Stimulated activated naive CD4-positive, alpha-beta T cell (primary cell): ENCODE measurements at regions not wholly inside any gene's neighbourhood (a gene's known extent, or its start where the extent isn't known, plus 50 kb on each side); places are given as distances from the start of the nearest gene placed in this dataset.

Source experiments
- DNase-seq, 6 experiments: peaks; one replicate each; lab custom pipeline; 2025; lab: John Stamatoyannopoulos, UW

DNA sequence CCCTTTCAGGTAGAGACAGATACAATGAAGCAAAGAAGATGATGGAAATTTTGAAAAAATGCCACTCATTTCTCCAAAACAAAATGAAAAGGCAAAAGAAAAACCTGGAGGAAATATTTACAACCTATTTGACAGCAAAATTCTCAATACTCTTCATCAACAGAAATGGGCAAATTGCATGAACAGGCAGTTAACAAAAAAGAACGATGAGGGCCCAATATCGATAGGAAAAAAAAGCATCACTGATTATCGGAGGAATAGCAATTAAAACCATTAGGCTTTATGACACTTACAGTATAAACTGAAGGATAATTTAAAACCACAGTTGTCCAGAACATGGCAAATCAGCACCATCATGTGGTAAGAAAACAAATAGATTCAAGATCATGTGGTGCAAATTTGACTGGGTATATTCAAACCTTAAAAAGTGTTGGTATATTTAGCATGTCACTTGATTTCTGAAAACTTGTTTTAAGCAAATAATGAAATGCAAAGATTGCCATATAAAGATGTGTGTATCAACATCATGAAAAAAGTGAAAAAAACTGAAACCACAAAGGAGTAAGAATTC is 222.9 kb downstream of the BRD1 start:
- no peak for DNase-seq

DNA sequence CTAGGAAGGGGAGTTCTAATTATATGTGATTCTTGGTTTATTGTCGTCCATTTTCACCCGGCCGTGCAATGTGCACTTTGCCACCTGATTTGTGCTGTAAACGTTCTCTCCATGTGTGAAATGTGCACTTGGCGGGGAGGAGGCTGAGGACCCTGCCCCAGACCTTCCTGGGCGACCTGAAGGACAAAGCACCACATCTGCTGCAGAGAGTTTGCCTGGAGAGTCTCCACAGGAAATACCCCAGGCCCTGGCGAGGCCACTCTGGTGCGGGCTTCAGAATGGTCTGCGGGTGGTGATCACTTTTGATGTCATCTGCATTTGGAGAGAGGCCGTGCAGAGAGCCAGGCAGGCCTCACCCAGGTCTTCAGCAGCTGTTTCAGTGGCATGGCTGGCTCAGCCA is 224.7 kb downstream of the BRD1 start:
- no peak for DNase-seq

DNA sequence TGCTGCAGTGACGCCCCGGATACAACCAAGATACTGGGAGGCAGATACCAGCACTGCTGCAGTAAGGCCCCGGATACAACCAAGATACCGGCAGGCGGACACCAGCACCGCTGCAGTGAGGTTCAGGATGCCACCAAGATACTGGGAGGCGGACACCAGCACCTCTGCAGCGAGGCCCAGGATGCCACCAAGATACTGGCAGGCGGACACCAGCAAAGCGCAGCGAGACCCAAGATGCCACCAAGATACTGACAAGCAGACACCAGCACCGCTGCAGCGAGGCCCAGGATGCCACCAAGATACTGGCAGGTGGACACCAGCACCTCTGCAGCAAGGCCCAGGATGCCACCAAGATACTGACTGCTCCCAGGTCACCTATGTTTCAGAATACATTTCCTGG is 225.2 kb downstream of the BRD1 start:
- DNase-seq = no peak

DNA sequence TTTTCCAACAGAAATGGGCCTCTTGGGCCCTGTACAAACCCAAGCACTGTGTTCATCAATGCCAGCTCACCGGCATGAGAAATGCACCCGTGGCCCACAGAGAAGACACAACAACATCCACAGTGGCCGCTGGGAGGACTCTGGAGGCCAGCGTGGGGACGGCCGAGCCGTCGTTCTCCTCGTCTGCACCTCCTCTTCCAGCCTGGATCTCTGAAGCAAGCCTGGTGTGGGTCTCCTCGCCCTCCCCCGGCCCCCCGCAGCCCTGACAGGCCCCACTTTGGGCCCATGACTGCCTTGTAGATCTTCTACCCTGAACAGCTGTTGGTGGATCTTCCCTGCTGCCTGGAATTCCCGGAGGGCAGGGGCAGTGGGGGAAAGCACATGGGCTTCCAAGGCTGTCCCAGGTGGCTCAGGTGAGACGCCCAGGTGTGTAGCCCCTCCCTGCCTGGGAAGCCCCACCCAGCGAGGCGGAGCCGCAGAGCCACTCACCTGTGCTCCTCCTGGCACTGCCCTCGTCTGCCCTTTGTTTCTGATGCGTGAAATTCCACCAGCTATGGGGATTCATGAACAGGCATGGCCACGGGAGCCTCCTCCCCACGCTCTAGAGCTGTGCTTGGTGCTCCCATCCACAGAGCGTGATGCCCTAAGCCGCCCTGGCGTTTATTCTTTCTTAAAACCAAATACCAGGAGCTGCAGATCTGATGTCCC is 225.9 kb downstream of the BRD1 start:
- no peak for DNase-seq

DNA sequence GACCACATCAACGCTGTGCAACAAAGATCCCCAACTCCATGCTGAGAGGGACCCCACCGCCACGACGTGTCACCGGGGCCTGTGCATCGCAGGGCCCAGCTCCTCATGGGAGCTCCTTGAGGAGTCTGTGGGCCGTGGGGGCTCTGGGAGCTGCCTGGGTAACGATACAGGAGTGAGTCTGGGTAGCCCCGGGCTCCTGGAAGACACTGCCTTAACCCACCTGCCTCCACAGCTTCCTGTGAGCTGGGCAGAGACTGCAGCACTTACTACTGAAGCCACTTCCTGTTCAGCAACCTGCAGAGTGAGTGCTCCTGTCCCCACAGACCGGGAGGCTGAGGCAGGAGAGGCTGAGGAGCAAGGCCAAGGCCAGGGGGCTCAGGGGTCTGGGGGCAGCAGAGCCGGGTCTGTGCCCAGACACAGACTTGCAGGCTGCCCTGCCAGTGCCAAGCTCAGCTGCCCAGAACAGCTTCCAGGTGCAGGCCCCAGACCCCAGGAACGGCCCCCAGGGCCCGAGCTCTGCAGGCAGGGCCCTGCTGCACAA is 226.7 kb downstream of the BRD1 start:
- peak in 1 of 6 experiments; percentile 13 for DNase-seq

DNA sequence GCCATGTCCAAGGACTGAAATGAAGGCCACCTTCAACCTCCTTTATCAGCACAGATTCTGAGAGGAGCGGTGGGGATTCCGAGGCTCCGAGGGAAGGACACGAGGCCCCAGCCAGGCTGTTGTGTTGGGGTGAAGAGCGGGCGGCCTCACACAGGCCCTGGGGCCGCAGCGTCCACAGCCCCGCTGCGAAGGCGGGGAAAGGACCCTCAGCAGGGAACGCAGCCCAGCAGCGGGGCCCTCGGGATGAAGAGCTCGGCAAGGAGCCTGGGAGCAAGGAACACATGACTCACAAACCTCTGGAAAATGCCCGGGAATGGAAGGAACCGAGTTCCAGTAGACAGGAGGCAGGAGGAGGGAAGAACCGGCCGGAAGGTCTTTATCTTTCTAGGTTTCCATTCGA is 227.2 kb downstream of the BRD1 start:
- no peak for DNase-seq

DNA sequence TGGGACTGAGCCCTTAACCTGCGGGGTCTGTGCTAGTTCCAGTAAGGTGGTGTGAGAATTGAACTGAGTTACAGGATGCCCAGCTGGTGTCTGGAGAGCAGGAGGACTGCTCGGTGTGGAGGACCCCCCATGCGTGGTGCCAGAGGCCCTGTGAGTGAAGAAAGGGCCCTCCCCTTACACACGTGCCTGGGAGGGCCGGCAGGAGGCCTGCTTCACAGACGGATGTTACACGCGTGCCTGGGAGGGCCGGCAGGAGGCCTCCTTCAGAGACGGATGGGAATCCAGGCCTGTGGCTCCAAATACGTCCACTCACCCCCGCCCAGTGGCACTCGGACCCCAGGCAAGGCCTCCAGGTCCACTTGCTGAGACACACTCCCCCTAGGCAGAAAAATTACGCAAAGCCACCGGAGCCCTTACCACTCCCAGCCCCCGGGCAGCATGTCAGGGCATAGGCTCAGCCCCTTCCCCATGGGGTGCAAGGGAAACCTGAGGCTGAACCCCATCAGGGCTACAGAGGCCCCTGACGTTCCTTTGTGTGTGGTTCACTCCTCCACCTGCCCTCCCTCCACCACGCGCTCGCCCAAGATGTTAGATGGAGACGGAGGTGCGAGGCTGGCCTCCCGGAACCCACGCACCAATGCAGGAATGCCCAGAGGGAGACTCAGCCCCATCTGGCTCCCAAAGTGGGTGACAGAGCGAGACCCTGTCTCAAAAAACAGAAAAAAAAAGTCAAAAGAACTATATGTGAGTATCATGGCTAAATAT is 227.8 kb downstream of the BRD1 start:
- no peak for DNase-seq

DNA sequence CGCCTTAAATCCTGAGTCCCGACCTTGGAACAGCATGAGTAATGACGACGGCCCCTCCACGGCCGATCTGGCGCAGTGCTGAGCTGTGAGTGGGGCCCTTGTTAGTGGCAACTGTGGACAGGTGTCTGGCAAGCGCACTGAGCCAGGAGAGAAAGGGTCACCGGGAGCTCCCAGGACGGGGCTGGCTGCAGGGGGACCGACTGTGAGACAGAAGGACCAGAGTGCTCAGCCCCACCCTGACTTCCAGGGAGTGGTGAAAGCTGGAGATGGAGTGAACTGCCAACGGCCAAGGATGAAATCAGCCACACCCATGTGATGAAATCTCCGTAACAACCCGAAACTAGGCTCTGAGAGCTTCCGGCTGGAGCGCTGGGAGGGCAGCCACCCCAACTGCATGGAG is 228.6 kb downstream of the BRD1 start:
- no peak for DNase-seq

DNA sequence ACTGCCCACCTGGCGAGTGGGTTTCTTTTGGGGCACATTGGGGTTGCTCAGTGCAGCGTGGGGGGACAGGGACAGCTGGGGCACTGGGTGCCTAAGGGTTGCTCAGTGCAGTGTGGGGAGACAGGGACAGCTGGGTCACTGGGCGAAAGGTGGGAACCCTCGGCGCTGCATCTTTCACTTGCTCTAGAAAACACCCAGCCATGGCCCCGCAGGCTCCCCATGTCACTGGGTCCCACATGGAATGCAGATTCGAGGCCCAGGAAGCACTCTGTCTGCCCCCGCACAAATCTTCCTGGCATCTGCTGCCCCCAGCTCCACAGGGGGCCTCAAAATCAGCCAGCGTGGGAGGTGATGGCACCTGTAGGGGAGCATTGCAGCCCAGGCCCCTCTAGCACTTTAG is 229.3 kb downstream of the BRD1 start:
- no peak for DNase-seq

DNA sequence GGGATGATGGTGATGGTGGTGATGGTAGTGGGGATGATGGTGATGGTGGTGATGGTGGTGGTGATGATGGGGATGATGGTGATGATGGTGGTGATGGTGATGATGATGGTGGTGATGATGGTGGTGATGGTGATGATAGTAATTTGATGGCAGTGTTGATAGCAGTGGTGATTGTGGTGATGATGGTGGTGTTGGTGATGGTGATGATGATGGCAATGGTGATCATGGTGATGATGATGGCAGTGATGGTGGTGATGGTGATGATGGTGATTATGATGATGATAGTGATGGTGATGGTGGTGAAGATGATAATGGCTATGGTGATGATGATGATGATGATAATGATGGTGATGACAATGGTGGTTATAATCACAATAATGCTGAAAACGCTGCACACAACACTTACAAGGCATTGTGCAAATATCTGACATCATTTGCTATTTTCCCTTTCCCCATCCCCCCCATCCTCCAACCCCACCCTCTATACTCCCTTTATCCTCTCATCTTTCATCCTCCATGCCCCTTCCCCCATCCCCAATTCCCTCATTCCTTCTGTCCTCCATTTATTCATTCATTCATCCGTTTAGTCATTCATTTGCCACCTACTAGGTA is 230.1 kb downstream of the BRD1 start:
- no peak for DNase-seq

DNA sequence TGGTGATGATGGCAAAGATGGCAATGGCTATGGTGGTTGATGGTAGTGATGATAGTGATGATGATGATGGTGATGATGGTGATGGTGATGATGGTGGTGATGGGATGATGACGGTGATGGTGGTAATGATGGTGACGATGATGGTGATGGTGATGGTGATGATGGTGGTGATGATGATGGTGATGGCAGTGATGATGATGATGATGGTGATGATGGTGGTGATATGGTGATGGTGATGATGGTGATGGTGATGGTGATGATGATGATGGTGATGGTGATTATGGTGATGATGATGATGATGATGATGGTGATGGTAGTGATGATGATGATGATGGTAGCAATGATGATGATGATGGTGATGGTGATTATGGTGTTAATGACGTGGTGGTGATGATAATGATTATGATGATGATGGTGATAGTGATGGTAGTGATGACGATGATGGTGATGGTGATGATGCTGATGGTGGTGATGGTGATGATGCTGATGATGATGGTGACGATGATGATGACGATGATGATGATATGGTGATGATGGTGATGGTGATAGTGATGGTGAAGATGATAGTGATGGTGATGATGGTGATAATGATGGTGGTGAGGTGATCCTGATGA is 232.1 kb downstream of the BRD1 start:
- DNase-seq = no peak

DNA sequence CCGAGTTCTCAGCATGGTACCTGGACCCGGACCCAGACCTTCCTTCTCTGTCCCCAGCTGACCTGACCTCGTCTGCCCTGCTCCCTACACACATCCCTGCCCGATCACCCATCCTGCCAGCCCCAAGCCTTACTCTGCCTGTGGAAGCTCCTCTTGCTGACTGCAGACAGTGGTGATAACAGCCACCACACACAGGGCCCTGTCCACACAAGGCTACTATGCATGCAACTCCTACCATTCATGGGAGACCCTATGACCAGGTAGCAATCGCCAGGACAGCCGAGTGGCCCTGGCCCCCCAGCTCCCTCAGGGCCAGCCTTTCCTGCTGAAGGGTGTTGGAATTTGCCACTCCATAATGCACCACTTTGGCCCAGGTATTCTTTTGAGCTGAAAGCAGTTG is 233.6 kb downstream of the BRD1 start:
- DNase-seq = no peak

DNA sequence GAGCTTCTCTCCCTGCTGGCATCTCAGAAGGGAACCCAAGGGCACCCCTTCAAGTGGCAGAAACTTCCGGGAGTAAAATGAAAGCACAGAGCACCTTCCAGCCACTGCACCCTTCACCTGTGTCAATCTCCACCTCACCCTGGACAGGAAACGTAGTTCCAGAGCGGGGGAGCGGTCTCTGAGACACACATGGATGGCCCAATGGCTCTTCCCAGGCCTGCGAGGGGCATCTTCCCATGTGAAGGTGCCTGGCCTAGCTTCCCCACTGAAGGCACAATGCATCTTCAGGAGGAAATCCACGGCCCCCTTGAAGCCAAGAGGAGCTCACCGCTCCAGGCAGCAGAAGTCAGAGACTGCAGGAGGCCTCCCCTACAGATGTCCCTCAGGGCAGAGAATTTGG is 234.2 kb downstream of the BRD1 start:
- no peak for DNase-seq

DNA sequence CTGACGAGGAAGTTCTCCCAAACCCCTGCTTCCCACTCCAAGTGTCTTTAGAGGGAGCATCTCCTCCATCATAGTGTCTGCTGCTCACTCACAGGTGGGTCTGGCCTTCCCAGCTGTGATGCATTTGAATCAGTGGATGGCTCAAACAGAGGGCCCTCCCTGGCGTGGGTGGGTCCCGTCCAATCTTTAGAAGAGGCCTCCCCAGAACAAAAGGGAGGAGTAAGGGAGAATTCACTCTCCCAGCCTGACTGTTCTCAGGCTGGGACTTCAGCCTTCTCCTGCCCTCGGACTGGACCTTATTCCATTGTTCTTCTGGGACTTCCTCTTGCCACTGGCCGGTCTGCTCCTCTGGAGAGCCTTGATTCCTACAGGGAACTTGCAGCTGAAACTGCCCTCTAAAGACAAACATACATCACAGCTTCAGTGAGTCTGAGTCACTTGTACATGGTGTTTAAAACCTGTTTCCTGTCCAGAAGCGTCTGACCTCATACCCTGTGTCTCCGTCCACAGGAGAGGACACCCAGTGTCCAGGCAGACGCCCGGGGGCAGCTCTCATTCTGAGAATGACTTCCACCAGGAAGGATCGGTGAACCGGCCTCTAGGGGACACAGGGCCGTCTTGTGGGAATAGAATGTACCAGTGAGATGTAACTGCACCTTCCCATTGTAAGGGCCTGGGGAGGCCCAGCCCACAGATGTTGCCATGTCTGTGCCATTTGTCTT is 234.7 kb downstream of the BRD1 start:
- no peak for DNase-seq

DNA sequence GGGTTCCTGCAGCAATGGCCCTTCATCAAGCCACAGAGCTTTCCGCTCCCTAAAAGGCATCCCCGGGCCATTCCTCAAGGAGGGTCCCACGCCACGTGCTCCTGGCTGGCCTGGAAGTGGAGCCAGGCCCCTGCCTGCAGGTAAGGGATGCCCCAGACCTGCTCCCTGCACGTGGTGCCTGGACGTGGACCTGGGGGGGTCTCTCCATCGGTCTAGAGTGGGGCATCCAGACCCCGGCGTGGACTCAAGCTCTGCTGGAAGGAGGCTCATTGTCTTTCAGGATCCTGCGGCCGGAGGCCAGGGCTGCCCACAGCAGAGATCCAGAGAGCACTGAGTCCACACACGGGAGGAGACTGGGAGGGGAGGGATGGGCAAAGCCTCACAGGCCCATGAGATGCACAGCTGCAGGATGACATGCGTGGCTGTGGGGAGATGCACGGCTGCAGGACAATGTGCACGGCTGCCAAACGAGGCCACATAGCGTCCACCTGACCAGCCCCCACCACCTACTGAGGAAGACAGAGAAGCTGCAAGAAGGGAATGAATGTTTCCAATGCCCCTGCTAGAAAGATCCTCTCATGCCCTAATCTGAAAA is 236.7 kb downstream of the BRD1 start:
- DNase-seq = no peak

DNA sequence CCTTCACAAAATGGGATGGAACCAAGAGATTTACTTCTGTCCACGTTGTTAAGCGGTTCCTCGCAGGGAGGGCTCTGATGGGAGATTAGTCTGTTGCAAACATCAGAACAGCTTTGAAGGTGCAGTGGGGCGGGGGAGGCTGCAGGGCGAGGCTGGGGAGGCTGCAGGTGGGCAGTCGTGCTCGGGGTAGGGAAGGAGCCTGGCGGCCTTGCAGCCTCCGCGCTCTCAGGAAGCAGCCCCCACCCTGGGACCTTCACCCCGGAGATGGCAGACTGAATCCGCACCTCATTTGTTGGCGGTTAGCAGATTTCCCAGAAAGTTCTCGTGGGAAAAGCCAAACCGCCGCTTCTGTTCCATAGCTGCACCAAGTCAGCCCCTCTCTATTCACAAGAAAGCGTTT is 237.3 kb downstream of the BRD1 start:
- DNase-seq = no peak

DNA sequence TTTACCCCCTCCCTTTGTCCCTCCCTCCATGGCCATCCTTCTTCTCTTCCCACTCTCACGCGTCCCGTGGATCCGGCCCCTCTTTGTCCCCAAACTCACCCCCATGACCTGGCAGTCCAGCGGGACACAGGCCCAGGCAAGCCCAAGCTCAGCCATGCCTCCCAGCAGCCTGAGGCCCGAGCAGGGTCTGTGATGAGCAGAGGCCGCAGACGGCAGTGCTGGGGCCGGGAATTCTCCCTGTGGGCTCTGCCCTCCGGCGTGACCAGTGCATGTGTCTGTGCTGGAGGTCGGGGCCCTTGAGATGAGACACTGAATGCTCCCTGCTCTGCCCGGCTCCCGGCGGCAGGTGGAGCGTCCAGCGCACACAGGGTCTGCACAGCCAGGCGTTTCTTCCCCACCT is 237.9 kb downstream of the BRD1 start:
- DNase-seq = no peak

DNA sequence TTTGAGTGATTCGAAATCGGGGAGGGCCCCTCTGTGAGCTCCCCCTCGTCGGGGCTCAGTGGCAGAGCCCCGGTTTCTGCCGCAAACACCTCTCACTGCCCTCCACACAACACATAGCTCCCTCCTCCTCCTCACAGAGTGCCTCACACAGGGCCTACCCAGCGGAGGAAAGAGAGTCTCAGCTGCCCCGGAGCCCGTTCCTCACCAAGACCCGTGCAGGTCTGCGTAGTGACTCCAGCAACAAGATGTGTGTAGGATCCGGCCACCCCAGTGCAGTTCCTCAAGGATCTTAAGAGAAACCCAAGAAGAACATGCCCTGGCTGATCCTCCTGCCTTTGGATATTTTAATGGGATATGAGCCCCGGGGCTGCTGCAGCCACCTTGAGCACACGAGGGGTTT is 238.4 kb downstream of the BRD1 start:
- DNase-seq = no peak

DNA sequence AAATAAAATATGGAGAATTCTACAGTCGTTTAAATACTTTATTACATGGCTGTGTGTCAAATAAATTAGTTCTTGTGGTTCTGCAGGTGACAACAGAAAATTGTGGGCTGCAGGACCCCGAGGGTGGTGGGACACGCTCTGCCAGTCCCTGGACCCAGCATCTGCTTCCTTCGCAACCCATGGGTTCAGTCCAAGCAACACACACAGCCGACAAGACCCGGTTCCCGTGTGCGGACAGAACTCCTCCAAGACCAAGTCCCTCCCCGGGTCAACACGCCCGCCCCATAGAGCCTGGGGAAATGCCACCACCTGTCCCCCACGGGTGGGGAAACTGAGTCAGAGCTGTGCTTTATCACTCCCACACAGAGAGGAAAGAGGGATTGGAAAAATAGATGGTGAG is 238.9 kb downstream of the BRD1 start:
- DNase-seq = no peak

DNA sequence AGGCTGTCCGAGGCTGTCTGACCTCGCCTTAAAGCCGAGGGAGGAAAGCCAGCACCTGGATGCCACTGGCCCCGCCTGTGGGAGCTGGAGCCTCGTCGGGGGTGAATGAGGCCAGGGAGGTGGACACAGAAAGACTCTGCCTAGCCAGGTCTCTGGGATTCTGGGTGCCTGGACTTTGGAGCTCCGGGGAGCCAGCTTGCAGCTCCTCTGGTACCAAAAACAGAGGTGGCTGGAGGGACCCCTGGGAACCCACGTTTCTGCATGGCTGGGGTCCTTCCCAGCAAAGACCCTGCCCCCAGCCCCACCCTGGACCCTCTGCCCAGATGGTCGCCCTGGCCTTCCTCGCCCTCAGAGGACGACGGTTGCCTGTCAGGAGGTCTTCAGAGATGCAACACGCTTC is 239.7 kb downstream of the BRD1 start:
- no peak for DNase-seq

DNA sequence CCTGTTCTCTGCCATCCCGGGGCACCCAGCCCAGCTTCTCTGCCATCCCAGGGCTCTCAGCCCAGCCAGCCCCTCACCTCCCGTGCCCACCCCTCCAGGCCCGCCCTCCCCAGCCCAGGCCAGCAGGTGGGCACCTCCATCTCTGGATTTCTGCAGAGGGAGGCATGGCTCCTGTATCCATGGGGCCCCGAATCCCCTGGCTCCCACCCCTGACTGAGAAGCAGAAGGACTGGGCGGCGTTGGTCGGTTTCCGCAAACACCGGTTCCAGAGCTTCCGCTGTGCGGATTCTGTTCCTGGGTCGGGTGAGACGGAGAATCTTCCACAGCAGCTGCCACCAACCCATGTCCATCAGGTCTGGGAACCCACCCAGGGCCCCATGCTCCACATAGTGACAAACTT is 240.3 kb downstream of the BRD1 start:
- DNase-seq = no peak
